HEK293 (cell line): ENCODE measurements at regions not wholly inside any gene's neighbourhood (a gene's known extent, or its start where the extent isn't known, plus 50 kb on each side); places are given as distances from the start of the nearest gene placed in this dataset.

Source experiments
- CTCF ChIA-PET: fragments of 350-600 bp; formaldehyde crosslinking; extraction: SDS; loops from one replicate; lab custom pipeline; 2021; ENCODE audit warnings: antibody characterized with exemption; lab: Yijun Ruan, JAX
- POLR2A ChIA-PET: fragments of 300-600 bp; formaldehyde crosslinking; extraction: SDS; loops from one replicate; lab custom pipeline; 2020; ENCODE audit warnings: antibody characterized with exemption, inconsistent platforms; lab: Yijun Ruan, JAX
- H3K27ac ChIP-seq: fragments of 200-500 bp; sonication (Bioruptor generic); 2 replicates; pipeline ENCODE4 v1.5.1; 2014; ENCODE audit warnings: low read depth, low read length, control low read depth, inconsistent platforms; ENCODE audit errors: extremely low read depth
- H3K36me3 ChIP-seq, 2 experiments: fragments of 200-500 bp in 1 of 2; sonication (Bioruptor generic) in 1 of 2; 1 replicate in 1 of 2; 2 replicates in 1 of 2; pipeline ENCODE4 v1.5.1; 2014 to 2017; ENCODE audit warnings: inconsistent platforms in 2 of 2, low read length in 2 of 2; ENCODE audit not compliant: control insufficient read depth in 2 of 2, insufficient read depth in 1 of 2
- H3K4me1 ChIP-seq: fragments of 200-500 bp; sonication (Bioruptor generic); 2 replicates; pipeline ENCODE4 v1.5.1; 2014; ENCODE audit warnings: mild to moderate bottlenecking, low read length, inconsistent platforms; ENCODE audit not compliant: control insufficient read depth, insufficient read depth
- H3K4me3 ChIP-seq: 2 replicates; pipeline ENCODE4 v1.5.1; 2011; ENCODE audit warnings: low read depth, mild to moderate bottlenecking, control low read depth, low read length, moderate library complexity
- H3K9me3 ChIP-seq: fragments of 200-500 bp; sonication (Bioruptor generic); 2 replicates; pipeline ENCODE4 v1.5.1; 2014; ENCODE audit warnings: low read depth, low read length, inconsistent platforms; ENCODE audit not compliant: control insufficient read depth, insufficient read depth
- EGR2 ChIP-seq: fragments of 450-650 bp; formaldehyde crosslinking; IDR thresholded peaks from 2 replicates; pipeline ENCODE4 v1.5.1; 2016; ENCODE audit warnings: low read depth, missing biosample characterization, missing genetic modification characterization
- RBAK ChIP-seq: fragments of 450-650 bp; formaldehyde crosslinking; IDR thresholded peaks from 2 replicates; pipeline ENCODE4 v1.5.1; 2016; ENCODE audit warnings: missing biosample characterization, missing genetic modification characterization
- SP2 ChIP-seq: fragments of 450-650 bp; formaldehyde crosslinking; IDR thresholded peaks from 2 replicates; pipeline ENCODE4 v1.5.1; 2016; ENCODE audit warnings: missing biosample characterization, missing genetic modification characterization
- WT1 ChIP-seq: fragments of 450-650 bp; formaldehyde crosslinking; IDR thresholded peaks from 2 replicates; pipeline ENCODE4 v1.5.1; 2016; ENCODE audit warnings: missing biosample characterization, missing genetic modification characterization
- ZBTB1 ChIP-seq: fragments of 450-650 bp; formaldehyde crosslinking; IDR thresholded peaks from 2 replicates; pipeline ENCODE4 v1.5.1; 2016; ENCODE audit warnings: missing biosample characterization, missing genetic modification characterization
- ZFP41 ChIP-seq: fragments of 450-650 bp; formaldehyde crosslinking; IDR thresholded peaks from 2 replicates; pipeline ENCODE4 v1.5.1; 2016; ENCODE audit warnings: missing biosample characterization, missing genetic modification characterization, borderline replicate concordance
- ZNF138 ChIP-seq: fragments of 450-650 bp; formaldehyde crosslinking; IDR thresholded peaks from 2 replicates; pipeline ENCODE4 v1.5.1; 2016; ENCODE audit warnings: missing biosample characterization, missing genetic modification characterization, borderline replicate concordance
- ZNF19 ChIP-seq: fragments of 450-650 bp; formaldehyde crosslinking; IDR thresholded peaks from 2 replicates; pipeline ENCODE4; 2016; ENCODE audit warnings: missing biosample characterization, missing genetic modification characterization, low read depth
- ZNF335 ChIP-seq: fragments of 450-650 bp; formaldehyde crosslinking; conservative IDR thresholded peaks from 2 replicates; pipeline ENCODE4 v1.5.1; 2016; ENCODE audit warnings: missing biosample characterization, missing genetic modification characterization
- ZNF549 ChIP-seq: fragments of 450-650 bp; IDR thresholded peaks from 2 replicates; pipeline ENCODE4 v1.5.1; 2018; ENCODE audit warnings: missing biosample characterization, missing genetic modification characterization, mild to moderate bottlenecking, inconsistent platforms, moderate library complexity
- ZNF621 ChIP-seq: fragments of 450-650 bp; formaldehyde crosslinking; IDR thresholded peaks from 2 replicates; pipeline ENCODE4 v1.5.1; 2017; ENCODE audit warnings: missing biosample characterization, missing genetic modification characterization
- ZNF654 ChIP-seq: fragments of 450-650 bp; formaldehyde crosslinking; IDR thresholded peaks from 2 replicates; pipeline ENCODE4 v1.5.1; 2016; ENCODE audit warnings: low read depth, missing biosample characterization, missing genetic modification characterization
- ZNF664 ChIP-seq: fragments of 450-650 bp; formaldehyde crosslinking; IDR thresholded peaks from 2 replicates; pipeline ENCODE4 v1.5.1; 2016; ENCODE audit warnings: missing biosample characterization, missing genetic modification characterization
- ZNF791 ChIP-seq: fragments of 450-650 bp; formaldehyde crosslinking; IDR thresholded peaks from 2 replicates; pipeline ENCODE4 v1.5.1; 2016; ENCODE audit warnings: missing biosample characterization, missing genetic modification characterization
- ZNF837 ChIP-seq: fragments of 450-650 bp; formaldehyde crosslinking; IDR thresholded peaks from 2 replicates; pipeline ENCODE4 v1.5.1; 2016; ENCODE audit warnings: missing biosample characterization, missing genetic modification characterization
- TF ChIP-seq, protein P1 (sequence below): fragments of 450-650 bp; formaldehyde crosslinking; IDR thresholded peaks from 2 replicates; pipeline ENCODE4 v1.5.1; 2017; ENCODE audit warnings: missing biosample characterization, missing genetic modification characterization
- TF ChIP-seq, protein P2 (sequence below): fragments of 450-650 bp; formaldehyde crosslinking; IDR thresholded peaks from 2 replicates; pipeline ENCODE4 v1.5.1; 2016; ENCODE audit warnings: missing biosample characterization, missing genetic modification characterization
- TF ChIP-seq, protein P3 (sequence below): fragments of 450-650 bp; formaldehyde crosslinking; IDR thresholded peaks from 2 replicates; pipeline ENCODE4 v1.5.1; 2016; ENCODE audit warnings: missing biosample characterization, missing genetic modification characterization
- TF ChIP-seq, protein P4 (sequence below): fragments of 450-650 bp; formaldehyde crosslinking; IDR thresholded peaks from 2 replicates; pipeline ENCODE4 v1.5.1; 2016; ENCODE audit warnings: missing biosample characterization, missing genetic modification characterization

DNA sequence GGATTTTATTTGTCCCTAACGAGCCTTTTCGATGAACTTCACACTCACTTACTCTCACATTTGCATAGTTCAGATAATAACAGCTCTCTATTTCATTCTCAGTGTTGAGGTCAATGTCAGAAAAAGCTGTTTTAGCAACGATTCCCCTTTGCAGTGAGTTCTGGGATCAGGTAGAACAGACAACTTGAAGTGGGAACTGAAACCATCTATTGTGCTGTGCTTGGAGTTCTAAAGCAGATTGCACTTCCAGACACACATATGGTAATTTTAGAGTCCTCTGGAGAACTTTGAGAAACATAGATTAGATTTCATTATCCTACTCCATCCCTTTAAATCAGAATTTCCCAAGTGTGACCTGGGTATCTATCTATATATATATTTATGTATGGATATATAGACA lies 124.6 kb upstream of the BLID start:
- Histone ChIP-seq H3K27ac (no peak overlapping the region), H3K9me3 (no peaks in the 10 kb centered on the region), H3K4me1 (no peaks in the 10 kb centered on the region), H3K4me3 (no peak overlapping the region), H3K36me3 (no peaks in the 10 kb centered on the region)
- ChIA-PET POLR2A (no interaction called here), CTCF (no interaction called here)
- no peak for TF ChIP-seq ZNF335
- TF ChIP-seq ZNF621: no peak
- TF ChIP-seq, protein P1, sequence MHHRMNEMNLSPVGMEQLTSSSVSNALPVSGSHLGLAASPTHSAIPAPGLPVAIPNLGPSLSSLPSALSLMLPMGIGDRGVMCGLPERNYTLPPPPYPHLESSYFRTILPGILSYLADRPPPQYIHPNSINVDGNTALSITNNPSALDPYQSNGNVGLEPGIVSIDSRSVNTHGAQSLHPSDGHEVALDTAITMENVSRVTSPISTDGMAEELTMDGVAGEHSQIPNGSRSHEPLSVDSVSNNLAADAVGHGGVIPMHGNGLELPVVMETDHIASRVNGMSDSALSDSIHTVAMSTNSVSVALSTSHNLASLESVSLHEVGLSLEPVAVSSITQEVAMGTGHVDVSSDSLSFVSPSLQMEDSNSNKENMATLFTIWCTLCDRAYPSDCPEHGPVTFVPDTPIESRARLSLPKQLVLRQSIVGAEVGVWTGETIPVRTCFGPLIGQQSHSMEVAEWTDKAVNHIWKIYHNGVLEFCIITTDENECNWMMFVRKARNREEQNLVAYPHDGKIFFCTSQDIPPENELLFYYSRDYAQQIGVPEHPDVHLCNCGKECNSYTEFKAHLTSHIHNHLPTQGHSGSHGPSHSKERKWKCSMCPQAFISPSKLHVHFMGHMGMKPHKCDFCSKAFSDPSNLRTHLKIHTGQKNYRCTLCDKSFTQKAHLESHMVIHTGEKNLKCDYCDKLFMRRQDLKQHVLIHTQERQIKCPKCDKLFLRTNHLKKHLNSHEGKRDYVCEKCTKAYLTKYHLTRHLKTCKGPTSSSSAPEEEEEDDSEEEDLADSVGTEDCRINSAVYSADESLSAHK: no peak
- TF ChIP-seq EGR2 (tag by site-specific recombination): no peak
- no peak for TF ChIP-seq ZFP41
- TF ChIP-seq, protein P2, sequence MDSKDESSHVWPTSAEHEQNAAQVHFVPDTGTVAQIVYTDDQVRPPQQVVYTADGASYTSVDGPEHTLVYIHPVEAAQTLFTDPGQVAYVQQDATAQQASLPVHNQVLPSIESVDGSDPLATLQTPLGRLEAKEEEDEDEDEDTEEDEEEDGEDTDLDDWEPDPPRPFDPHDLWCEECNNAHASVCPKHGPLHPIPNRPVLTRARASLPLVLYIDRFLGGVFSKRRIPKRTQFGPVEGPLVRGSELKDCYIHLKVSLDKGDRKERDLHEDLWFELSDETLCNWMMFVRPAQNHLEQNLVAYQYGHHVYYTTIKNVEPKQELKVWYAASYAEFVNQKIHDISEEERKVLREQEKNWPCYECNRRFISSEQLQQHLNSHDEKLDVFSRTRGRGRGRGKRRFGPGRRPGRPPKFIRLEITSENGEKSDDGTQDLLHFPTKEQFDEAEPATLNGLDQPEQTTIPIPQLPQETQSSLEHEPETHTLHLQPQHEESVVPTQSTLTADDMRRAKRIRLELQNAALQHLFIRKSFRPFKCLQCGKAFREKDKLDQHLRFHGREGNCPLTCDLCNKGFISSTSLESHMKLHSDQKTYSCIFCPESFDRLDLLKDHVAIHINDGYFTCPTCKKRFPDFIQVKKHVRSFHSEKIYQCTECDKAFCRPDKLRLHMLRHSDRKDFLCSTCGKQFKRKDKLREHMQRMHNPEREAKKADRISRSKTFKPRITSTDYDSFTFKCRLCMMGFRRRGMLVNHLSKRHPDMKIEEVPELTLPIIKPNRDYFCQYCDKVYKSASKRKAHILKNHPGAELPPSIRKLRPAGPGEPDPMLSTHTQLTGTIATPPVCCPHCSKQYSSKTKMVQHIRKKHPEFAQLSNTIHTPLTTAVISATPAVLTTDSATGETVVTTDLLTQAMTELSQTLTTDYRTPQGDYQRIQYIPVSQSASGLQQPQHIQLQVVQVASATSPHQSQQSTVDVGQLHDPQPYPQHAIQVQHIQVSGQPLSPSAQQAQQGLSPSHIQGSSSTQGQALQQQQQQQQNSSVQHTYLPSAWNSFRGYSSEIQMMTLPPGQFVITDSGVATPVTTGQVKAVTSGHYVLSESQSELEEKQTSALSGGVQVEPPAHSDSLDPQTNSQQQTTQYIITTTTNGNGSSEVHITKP (tag by site-specific recombination): no peak
- TF ChIP-seq SP2 (tag by site-specific recombination): no peak
- TF ChIP-seq ZNF19 (tag by site-specific recombination): no peak
- TF ChIP-seq ZNF654 (tag by site-specific recombination): no peak
- no peak for TF ChIP-seq ZNF664 (tag by site-specific recombination)
- no peak for TF ChIP-seq RBAK
- no peak for TF ChIP-seq ZNF791 (tag by site-specific recombination)
- TF ChIP-seq WT1 (tag by site-specific recombination): no peak
- TF ChIP-seq, protein P3, sequence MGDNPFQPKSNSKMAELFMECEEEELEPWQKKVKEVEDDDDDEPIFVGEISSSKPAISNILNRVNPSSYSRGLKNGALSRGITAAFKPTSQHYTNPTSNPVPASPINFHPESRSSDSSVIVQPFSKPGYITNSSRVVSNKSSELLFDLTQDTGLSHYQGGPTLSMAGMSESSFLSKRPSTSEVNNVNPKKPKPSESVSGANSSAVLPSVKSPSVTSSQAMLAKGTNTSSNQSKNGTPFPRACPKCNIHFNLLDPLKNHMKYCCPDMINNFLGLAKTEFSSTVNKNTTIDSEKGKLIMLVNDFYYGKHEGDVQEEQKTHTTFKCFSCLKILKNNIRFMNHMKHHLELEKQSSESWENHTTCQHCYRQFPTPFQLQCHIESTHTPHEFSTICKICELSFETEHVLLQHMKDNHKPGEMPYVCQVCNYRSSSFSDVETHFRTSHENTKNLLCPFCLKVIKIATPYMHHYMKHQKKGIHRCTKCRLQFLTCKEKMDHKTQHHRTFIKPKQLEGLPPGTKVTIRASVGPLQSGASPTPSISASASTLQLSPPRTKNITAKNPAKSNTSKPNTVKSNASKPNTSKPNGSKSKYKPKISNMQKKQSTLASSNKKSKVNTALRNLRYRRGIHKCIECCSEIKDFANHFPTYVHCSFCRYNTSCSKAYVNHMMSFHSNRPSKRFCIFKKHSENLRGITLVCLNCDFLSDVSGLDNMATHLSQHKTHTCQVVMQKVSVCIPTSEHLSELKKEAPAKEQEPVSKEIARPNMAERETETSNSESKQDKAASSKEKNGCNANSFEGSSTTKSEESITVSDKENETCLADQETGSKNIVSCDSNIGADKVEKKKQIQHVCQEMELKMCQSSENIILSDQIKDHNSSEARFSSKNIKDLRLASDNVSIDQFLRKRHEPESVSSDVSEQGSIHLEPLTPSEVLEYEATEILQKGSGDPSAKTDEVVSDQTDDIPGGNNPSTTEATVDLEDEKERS (tag by site-specific recombination): no peak
- no peak for TF ChIP-seq ZBTB1 (tag by site-specific recombination)
- no peak for TF ChIP-seq ZNF837 (tag by site-specific recombination)
- TF ChIP-seq, protein P4, sequence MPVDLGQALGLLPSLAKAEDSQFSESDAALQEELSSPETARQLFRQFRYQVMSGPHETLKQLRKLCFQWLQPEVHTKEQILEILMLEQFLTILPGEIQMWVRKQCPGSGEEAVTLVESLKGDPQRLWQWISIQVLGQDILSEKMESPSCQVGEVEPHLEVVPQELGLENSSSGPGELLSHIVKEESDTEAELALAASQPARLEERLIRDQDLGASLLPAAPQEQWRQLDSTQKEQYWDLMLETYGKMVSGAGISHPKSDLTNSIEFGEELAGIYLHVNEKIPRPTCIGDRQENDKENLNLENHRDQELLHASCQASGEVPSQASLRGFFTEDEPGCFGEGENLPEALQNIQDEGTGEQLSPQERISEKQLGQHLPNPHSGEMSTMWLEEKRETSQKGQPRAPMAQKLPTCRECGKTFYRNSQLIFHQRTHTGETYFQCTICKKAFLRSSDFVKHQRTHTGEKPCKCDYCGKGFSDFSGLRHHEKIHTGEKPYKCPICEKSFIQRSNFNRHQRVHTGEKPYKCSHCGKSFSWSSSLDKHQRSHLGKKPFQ (tag by site-specific recombination): no peak
- no peak for TF ChIP-seq ZNF549 (tag by site-specific recombination)
- TF ChIP-seq ZNF138 (tag by site-specific recombination): no peak
